HTR-8/SVneo (cell line): ENCODE measurements at regions not wholly inside any gene's neighbourhood (a gene's known extent, or its start where the extent isn't known, plus 50 kb on each side); places are given as distances from the start of the nearest gene placed in this dataset.
A peak's percentile ranks its signal among the peaks of the same experiment; 100 is the strongest.

ENCODE experiments used
- DNase-seq: peaks from one replicate; pipeline ENCODE4 v3.0.0; 2011; ENCODE audit warnings: low spot score, mixed read lengths; ENCODE audit not compliant: insufficient read length
- FAIRE-seq: peaks from 2 replicates; lab custom pipeline; 2011; peaks lifted over from hg19 to GRCh38; lab: Jason Lieb, UNC

- FAIRE-seq (peak; percentile 13), DNase-seq (no peak)
These were observed 226.4 kb upstream of the MYT1L start for GRCh38 chr2:2557475-2557874.

GRCh38 chr2:2550856-2551255 is 219.8 kb upstream of the MYT1L start:
- DNase-seq, result no peak
- no peak for FAIRE-seq

- DNase-seq, result no peak
- no peak for FAIRE-seq
These were observed 216.8 kb upstream of the MYT1L start for GRCh38 chr2:2547911-2548310.

- FAIRE-seq, result no peak
These were observed 216.4 kb upstream of the MYT1L start for GRCh38 chr2:2547451-2547850.

GRCh38 chr2:2546046-2546445 is 215.0 kb upstream of the MYT1L start:
- no peak for DNase-seq
- FAIRE-seq, result no peak

More at GRCh38 chr2:2547451-2547850, 216.4 kb upstream of the MYT1L start:
- DNase-seq, result no peak

GRCh38 chr2:2542966-2543611 is 212.0 kb upstream of the MYT1L start:
- FAIRE-seq, result no peak
- no peak for DNase-seq

GRCh38 chr2:2542316-2542715 is 211.2 kb upstream of the MYT1L start:
- FAIRE-seq (no peak), DNase-seq (no peak)

- no peak for DNase-seq
- FAIRE-seq, result no peak
These were observed 209.3 kb upstream of the MYT1L start for GRCh38 chr2:2540406-2540805.

GRCh38 chr2:2536416-2537056 is 205.5 kb upstream of the MYT1L start:
- DNase-seq, result no peak

GRCh38 chr2:2530334-2530733 is 199.3 kb upstream of the MYT1L start:
- FAIRE-seq (no peak), DNase-seq (no peak)

More at GRCh38 chr2:2536416-2537056, 205.5 kb upstream of the MYT1L start:
- no peak for FAIRE-seq

GRCh38 chr2:2528846-2529245 is 197.8 kb upstream of the MYT1L start:
- FAIRE-seq (no peak), DNase-seq (no peak)

GRCh38 chr2:2527148-2527547 is 196.1 kb upstream of the MYT1L start:
- FAIRE-seq (no peak), DNase-seq (no peak)

GRCh38 chr2:2524348-2524941 is 193.4 kb upstream of the MYT1L start:
- DNase-seq (no peak), FAIRE-seq (no peak)

- no peak for DNase-seq
- no peak for FAIRE-seq
These were observed 192.6 kb upstream of the MYT1L start for GRCh38 chr2:2523461-2524347.

GRCh38 chr2:2520401-2520811 is 189.3 kb upstream of the MYT1L start:
- FAIRE-seq, result no peak
- no peak for DNase-seq

GRCh38 chr2:2519381-2519780 is 188.3 kb upstream of the MYT1L start:
- FAIRE-seq (no peak), DNase-seq (no peak)

GRCh38 chr2:2517399-2517798 is 186.3 kb upstream of the MYT1L start:
- DNase-seq (no peak), FAIRE-seq (no peak)

- FAIRE-seq, result no peak
- no peak for DNase-seq
These were observed 185.3 kb upstream of the MYT1L start for GRCh38 chr2:2516386-2516785.

GRCh38 chr2:2512931-2513330 is 181.9 kb upstream of the MYT1L start:
- DNase-seq, result no peak
- FAIRE-seq, result no peak

GRCh38 chr2:2507417-2507997 is 176.4 kb upstream of the MYT1L start:
- DNase-seq, result no peak
- no peak for FAIRE-seq
